Endothelial cell (in vitro differentiated cells): ENCODE measurements at regions not wholly inside any gene's neighbourhood (a gene's known extent, or its start where the extent isn't known, plus 50 kb on each side); places are given as distances from the start of the nearest gene placed in this dataset.

ENCODE experiments used
- DNase-seq: peaks from one replicate; pipeline ENCODE4 v3.0.0; 2021; ENCODE audit warnings: low spot score
- H3K27ac Mint-ChIP-seq: one replicate; pipeline ENCODE4 v1.8.0; 2021; ENCODE audit warnings: mixed read lengths, inconsistent platforms; ENCODE audit not compliant: unreplicated experiment
- H3K27me3 Mint-ChIP-seq: one replicate; pipeline ENCODE4 v1.8.0; 2021; ENCODE audit warnings: mild to moderate bottlenecking, moderate library complexity, mixed read lengths, inconsistent platforms; ENCODE audit not compliant: unreplicated experiment
- H3K36me3 Mint-ChIP-seq: one replicate; pipeline ENCODE4 v1.8.0; 2021; ENCODE audit warnings: mild to moderate bottlenecking, low read depth, mixed read lengths, inconsistent platforms; ENCODE audit not compliant: unreplicated experiment
- H3K4me1 Mint-ChIP-seq: one replicate; pipeline ENCODE4 v1.8.0; 2021; ENCODE audit warnings: mild to moderate bottlenecking, mixed read lengths, inconsistent platforms; ENCODE audit not compliant: unreplicated experiment
- H3K4me3 Mint-ChIP-seq: one replicate; pipeline ENCODE4 v1.8.0; 2021; ENCODE audit warnings: mild to moderate bottlenecking, mixed read lengths, inconsistent platforms; ENCODE audit not compliant: unreplicated experiment
- H3K9me3 Mint-ChIP-seq: one replicate; pipeline ENCODE4 v1.8.0; 2021; ENCODE audit warnings: mixed read lengths, inconsistent platforms; ENCODE audit not compliant: unreplicated experiment
- CTCF ChIP-seq: fragments of 200-600 bp; sonication (generic); IDR thresholded peaks from one replicate; pipeline ENCODE4 v1.5.0; 2021; ENCODE audit warnings: antibody characterized with exemption; ENCODE audit not compliant: unreplicated experiment

GRCh38 chr10:63759335-63759734 is 238.1 kb downstream of the REEP3 start:
- no peak for TF ChIP-seq CTCF
- no peaks in the 10 kb centered on the region for H3K27me3 Mint-ChIP-seq
- no peaks in the 10 kb centered on the region for H3K4me1 Mint-ChIP-seq
- no peak overlapping the region for H3K4me3 Mint-ChIP-seq
- no peaks in the 10 kb centered on the region for H3K36me3 Mint-ChIP-seq
- no peak overlapping the region for H3K27ac Mint-ChIP-seq
- no peaks in the 10 kb centered on the region for H3K9me3 Mint-ChIP-seq
- DNase-seq: no peak

GRCh38 chr10:63760034-63760707 is 239.0 kb downstream of the REEP3 start:
- no peak for DNase-seq
- Mint-ChIP-seq H3K4me3 (no peak overlapping the region), H3K9me3 (no peaks in the 10 kb centered on the region), H3K36me3 (no peaks in the 10 kb centered on the region), H3K27ac (no peak overlapping the region), H3K4me1 (peaks cover 2% of the 10 kb centered on the region), H3K27me3 (no peaks in the 10 kb centered on the region)
- no peak for TF ChIP-seq CTCF

GRCh38 chr10:63760708-63761047 is 239.5 kb downstream of the REEP3 start:
- TF ChIP-seq CTCF: no peak
- Mint-ChIP-seq H3K9me3 (no peaks in the 10 kb centered on the region), H3K27me3 (no peaks in the 10 kb centered on the region), H3K27ac (no peak overlapping the region), H3K4me3 (no peak overlapping the region), H3K4me1 (peaks cover 2% of the 10 kb centered on the region), H3K36me3 (no peaks in the 10 kb centered on the region)
- no peak for DNase-seq

GRCh38 chr10:63761243-63761642 is 240.0 kb downstream of the REEP3 start:
- H3K27me3 Mint-ChIP-seq: no peaks in the 10 kb centered on the region
- no peak for TF ChIP-seq CTCF
- no peak for DNase-seq
- peaks cover 7% of the 10 kb centered on the region for H3K4me1 Mint-ChIP-seq
- no peak overlapping the region for H3K4me3 Mint-ChIP-seq
- H3K27ac Mint-ChIP-seq: no peak overlapping the region
- no peaks in the 10 kb centered on the region for H3K9me3 Mint-ChIP-seq
- H3K36me3 Mint-ChIP-seq: no peaks in the 10 kb centered on the region

GRCh38 chr10:63763744-63764143 is 242.5 kb downstream of the REEP3 start:
- H3K27me3 Mint-ChIP-seq: no peaks in the 10 kb centered on the region
- TF ChIP-seq CTCF: no peak
- H3K4me1 Mint-ChIP-seq: peaks cover 24% of the 10 kb centered on the region
- DNase-seq: no peak
- H3K27ac Mint-ChIP-seq: no peak overlapping the region
- H3K4me3 Mint-ChIP-seq: no peak overlapping the region
- no peaks in the 10 kb centered on the region for H3K36me3 Mint-ChIP-seq
- no peaks in the 10 kb centered on the region for H3K9me3 Mint-ChIP-seq
